GM21786 (cell line): ENCODE measurements at regions not wholly inside any gene's neighbourhood (a gene's known extent, or its start where the extent isn't known, plus 50 kb on each side); places are given as distances from the start of the nearest gene placed in this dataset.

ENCODE experiments used
- ATAC-seq: cut with Tn5 transposase; IDR thresholded peaks from one replicate; pipeline ENCODE4 v1.9.1; 2021; ENCODE audit not compliant: unreplicated experiment

DNA sequence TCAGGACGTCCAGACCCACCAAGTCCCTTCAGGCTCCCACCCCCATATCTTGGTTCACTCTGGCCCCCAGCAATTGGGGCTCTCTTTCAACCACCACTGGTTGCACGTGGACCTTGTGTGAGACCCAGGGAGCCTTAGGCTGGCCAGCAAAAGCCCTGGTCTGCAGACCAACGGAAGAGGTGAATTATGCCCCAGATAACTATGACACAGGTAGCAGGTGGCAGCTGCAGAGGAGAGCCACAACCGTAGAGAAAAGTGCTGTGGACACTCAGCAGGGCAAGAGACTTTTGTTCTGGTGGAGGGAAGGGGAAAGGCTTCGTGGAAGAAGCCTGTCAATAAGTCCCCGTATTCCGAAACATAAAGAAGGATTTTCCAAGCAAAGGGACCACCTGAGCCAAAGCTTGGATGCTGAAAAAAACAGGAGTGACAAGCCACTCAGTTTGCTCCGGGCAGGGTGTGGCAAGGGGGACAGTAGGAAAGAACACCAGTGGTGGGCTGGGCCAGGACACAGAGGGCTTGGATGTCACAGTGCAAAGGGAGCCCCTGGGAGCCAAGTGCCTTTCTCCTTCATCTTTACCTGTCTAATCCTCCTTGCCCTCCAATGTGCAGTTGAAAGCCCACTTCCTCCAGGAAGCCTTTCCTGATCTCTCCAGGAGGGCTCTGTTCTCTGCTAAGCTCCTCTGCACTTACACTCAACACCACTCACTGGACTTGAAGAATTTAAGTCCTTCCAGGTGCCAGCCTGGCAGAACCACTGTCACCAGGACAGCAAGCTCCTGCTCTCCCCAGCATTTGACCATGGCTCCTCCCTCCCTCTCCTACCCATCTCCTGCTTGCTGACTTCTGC lies 264.7 kb downstream of the BUD13 start:
- no peak for ATAC-seq

GRCh38 chr11:116507016-116507415 lies 265.8 kb downstream of the BUD13 start:
- ATAC-seq, result no peak

GRCh38 chr11:116506263-116506825 lies 266.4 kb downstream of the BUD13 start:
- no peak for ATAC-seq

- ATAC-seq, result no peak
These were observed 267.2 kb downstream of the BUD13 start for GRCh38 chr11:116505298-116506262.

GRCh38 chr11:116504541-116505297 lies 268.1 kb downstream of the BUD13 start:
- no peak for ATAC-seq

DNA sequence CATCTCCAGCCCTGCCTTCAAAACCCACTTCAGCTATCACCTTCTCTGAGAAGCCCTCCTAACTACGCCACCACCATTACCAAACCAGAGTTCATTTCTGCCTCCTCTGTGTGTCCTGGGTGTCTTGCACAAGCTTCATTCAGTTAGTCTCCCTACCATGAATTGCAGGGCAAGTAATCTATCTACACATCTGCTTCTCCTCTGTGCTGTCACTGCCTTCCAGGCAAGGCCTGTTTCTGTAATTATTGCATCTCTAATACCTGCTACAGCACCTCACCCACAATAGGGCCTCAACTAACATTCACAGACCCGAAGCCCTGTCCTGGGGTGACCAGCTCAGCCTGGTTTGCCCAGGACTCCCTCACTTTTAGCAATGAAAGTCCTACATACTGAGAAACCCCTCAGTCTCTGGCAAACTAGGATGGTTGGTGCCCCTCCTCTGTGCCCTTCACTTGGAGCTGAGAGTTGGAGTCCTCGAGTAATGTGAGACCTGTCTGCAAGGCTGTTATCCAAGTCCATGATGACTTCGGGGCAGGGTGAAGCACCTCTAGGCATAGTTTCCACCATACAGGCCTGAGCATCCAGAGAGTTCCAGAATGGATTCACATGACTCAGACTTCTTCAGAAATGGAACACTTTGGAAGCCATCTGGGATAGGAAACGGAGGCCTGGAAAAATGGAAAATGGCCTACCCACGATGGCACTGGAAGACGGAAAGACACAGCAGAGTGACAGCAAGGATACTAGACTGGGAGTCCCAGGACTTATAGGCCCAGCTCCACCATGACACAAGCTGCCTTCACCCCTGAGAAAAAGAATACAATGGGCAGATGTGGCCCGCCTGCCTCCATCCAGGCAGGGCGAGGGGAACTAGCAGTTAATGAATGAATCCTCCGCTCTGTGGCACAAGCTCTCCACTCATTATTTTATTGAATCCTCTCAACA lies 269.3 kb downstream of the BUD13 start:
- ATAC-seq, result no peak

DNA sequence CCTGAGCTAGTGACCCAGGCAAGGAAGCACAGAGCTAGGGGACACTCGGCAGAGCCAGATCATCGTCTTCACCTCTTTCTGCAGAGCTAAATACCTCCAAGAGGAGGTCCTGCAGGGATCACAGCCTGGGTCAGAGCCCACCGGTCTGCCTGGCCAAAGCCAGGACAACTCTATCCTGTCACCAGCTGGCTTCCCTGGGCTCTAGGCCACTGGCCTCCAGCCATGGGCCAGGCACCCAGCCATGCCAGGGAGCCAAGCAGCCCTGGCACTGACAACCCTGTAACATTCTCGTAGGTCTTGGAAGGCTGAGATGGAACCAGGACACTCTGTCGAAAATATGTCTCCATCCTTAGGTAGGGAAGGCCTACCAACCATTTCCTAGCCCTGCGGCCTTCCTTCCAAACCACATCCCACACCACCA lies 270.1 kb downstream of the BUD13 start:
- ATAC-seq, result no peak

DNA sequence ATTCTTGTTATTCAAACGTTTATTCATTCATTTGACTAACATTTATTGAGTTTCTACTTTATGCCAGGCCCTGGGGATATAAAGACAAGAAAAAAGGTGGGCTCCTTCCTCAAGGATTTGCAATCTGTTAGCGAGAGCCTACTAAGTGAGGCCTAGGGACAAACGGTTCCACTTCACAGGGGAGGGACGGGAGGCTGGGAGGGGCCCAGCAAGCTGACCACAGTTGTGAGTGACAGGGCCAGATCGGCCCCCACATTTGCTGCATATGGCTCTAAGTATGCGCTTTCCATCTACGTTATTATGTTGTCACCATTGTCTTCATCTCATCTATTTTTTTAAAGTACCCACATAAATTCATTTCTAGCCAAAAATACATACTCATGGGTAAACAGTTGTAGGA lies 271.1 kb downstream of the BUD13 start:
- no peak for ATAC-seq

DNA sequence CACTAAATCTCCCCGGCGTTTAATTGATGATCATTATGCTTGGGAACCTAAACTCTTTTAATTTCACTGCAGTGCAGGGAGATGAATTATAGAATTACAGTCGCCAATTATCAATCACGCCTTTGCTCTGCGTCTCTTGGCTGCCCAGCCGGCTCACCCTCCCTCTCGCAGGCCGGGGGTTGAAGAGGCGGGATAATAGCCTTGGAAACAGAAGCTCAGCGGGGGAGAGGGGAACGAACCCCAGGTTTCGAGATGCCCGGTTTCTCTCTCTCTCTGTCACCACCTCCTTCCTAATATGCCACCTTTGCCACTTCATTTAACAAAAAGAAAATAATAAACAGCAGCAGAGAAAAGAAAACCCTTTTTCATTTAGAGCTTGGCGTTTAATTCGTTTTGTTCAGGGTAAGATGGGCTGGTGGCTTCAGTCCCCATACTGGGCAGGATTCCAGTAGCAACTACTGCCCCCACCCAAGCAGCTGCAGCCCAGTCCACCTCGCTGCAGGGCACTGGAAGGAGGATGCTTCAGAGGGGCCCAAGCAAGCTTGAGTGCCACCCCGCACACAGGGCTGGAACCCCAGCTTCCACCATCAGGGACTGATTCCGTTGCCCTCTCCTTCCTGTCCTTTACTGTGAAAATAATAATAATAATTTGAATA lies 271.7 kb downstream of the BUD13 start:
- no peak for ATAC-seq

GRCh38 chr11:116500026-116500946 lies 272.5 kb downstream of the BUD13 start:
- ATAC-seq, result no peak

- ATAC-seq, result no peak
These were observed 273.3 kb downstream of the BUD13 start for GRCh38 chr11:116499396-116500003.

DNA sequence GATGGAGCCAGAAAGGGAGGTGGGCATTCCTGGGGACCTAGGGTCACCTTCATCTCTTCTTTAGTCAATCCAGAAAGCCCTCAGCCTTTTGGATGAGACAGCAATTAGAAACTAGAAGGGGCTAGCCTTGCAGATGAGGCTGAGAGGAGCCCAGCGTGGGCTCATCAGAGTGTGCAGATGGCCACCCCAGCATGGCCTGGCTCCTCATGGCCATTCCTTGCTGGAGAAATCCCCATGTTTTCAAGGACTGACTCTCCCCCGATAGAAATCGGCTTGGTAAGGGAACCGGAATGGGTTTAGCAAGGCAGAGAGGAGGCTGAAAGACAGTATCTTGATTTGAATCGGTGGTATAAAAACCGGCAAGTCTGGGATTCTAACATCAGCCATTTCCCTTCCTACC lies 274.6 kb downstream of the BUD13 start:
- ATAC-seq, result no peak

- no peak for ATAC-seq
These were observed 280.2 kb downstream of the BUD13 start for GRCh38 chr11:116492600-116492999.

- no peak for ATAC-seq
These were observed 283.9 kb downstream of the BUD13 start for GRCh38 chr11:116488836-116489389.

- ATAC-seq, result no peak
These were observed 287.4 kb downstream of the BUD13 start for GRCh38 chr11:116485425-116485824.

DNA sequence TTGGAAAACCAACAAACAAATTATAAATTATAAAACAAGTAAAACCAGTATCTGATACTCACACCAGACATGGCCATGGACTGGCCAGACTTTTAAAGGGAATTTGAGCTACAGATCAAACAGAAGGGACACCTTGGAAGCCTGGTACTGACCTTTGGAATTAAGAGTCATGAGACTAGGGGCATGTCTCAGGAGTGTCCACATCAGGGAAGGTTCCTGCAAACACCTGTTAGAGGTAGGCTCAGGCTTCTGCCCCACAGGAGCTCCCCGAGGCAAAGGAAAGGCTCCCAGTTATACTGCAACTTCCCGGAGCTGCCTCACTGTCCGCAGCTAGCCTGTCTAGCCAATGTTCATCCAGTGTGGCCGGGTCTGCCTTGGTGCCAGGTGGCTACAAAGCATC lies 290.1 kb downstream of the BUD13 start:
- ATAC-seq, result no peak

DNA sequence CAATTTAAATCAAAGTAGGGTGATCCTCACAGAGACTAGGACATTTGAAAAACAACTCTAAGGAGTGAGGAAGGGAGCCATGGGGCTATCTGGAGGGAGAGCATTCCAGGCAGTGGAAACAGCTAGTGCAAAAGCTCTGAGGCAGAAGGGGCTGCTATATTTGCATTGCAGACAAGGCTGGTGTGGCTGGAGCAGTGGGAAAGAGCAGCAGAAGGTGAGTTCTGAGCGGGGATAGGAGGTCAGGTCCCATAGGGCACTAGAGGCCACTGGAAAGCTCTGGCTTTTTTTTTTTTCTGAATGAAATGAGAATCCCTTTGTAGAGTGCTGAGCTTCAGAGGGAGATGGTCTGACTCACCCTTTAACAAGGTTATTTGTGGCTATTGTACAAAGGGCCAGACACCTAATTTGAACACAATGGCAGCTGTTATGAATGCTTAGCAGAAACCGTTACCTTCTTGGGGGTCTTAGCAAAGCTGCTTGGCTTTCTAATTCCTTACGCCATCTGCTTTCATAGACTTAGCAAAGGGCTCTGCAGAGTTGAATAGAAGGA lies 291.6 kb downstream of the BUD13 start:
- no peak for ATAC-seq
